Right forelimb (tissue), 1 donor: ENCODE measurements at regions not wholly inside any gene's neighbourhood (a gene's known extent, or its start where the extent isn't known, plus 50 kb on each side); places are given as distances from the start of the nearest gene placed in this dataset.
A peak's percentile ranks its signal among the peaks of the same experiment; 100 is the strongest.

Source experiments
- DNase-seq: peaks from one replicate; pipeline ENCODE4 v3.0.0-alpha.2; 2018

DNA sequence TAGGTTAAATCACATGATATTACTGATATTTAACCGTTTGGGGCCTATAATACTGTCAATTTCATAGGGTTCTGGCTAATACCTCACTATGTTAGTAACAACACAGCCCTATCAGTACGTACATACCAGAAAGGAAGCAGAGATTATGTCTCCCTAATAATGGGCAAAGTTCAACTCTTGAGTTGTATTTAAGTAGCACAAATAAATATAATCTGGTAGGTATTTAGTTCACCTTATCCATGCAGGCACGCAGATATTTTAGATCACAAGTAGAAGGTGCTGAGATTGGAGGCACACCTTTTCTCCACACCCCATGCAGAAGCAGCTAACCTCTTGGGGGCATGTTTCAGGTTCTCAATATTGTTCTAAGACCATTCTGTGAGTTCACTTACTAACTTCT is 118.9 kb downstream of the IRS1 start:
- DNase-seq: no peak

DNA sequence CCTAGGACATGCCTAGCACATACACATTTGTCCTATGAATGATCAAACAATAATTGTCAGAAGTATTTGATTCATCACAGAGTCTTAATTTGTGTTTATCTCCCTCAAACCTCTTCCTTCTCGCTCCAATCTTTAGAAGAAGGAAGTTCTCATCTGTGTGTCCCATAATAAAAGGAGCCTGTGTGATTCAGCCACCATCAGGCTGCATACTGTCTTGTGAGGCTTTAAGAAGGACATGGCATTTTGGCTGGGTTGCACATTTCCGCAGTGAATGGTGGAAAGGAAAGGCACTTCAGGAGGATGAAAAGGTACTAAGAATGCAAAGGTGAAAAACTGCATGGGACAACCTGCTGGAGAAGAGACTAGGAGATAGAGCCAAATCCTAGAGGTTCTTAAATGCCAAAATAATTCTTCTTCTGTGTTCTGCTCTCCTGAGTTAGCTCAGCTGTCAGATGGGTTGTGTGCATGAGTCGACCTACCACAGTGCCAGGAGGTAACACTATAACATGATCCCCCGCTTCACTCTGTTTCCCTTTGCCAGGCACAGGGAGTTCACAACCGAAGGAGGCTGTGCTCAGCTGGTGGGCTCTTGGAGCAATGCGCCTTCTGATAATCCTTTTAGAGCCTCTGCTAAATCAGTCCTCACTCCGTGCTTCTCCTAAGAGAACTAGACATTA is 120.1 kb downstream of the IRS1 start:
- DNase-seq: no peak

DNA sequence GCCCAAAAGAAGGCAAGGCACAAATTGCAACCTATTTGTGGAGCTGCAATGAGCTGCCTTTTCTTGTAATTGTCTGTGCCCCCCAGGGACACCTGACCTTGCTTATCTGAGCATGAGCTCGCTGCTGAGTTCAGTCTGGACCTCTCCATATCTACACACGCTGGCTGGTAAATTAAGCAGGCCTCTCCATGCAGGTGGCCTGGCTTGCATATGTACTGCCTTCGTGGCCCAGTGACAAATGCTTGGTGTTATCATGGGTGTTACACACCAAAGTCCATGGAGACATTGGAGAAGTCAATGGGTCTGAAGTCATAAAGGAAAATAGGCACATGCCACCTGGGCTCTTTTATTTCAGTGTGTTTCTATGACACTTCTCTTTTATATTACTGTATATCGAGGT is 121.2 kb downstream of the IRS1 start:
- no peak for DNase-seq

DNA sequence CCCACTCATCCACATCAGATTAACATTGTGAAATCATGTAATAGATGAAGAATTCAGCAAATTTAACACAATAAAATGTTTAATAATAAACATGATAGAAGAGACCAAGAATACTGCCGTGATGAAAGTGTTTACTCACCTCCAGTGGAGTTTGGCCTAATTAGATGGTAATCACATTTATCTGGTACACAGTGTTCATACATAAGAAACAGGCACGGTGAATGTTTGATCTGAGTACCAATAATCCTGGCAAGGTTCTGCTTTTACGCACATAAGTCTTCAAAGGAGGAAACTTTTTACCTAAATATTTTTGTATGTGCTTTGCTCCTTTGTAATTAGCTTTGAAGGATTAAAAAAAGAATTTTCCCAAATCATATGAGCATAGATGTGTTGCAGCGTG is 122.5 kb downstream of the IRS1 start:
- no peak for DNase-seq

DNA sequence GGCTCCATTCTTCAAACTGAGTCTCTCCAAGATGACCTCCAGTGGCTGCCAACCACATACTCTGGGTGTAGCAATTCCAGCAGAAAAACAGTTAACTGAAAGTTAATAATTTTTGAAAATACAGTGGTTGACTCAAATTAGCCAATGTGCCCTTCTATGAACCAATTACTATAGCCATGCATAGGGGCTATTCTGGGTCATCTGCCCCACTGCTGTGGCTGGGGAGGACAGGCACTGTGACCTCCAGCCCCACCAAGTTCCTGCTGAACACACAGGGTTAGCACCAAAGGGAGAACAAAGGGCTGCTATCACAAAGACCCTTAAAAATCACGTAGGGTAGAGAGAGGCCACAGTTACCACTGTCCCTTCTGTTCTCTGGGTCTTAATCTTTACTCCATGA is 123.0 kb downstream of the IRS1 start:
- DNase-seq: no peak

DNA sequence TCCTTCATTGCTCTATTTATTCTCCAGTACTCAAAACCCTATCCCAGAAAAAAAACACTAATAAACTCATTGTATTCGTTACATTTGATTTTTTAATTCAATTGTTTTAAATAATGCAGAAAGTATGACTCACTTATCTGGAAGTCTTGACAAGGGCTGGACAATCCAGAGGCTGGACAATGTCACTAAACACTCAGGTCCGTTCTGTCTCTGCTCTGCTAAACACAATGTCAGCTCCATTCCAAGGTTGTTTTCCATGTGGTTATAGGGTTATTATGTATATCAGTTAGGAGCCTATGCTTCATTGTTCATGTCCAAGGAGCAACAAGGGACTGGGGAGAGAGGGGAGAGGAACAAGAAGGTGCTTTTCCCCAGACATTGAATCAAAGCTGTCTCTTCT is 125.5 kb downstream of the IRS1 start:
- DNase-seq: no peak

DNA sequence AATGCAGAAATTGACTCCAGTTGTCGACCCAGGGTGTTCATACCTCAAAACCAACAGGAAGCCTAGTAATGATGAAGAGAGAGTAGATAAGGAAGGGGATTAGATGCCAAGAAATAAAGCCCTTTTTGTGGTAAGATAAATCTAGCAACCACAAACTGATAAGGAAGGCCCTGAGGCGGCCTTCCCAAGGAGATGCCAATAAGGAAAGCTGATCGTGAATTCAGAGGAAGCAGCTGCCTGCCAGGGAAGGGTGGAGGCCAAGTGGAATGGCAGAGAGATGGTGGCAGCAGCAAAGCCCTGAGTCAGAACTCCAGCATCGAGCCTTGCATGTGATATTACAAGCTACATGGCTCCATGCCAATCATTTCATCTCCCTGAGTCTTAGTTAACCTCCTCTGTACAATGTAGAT is 126.3 kb downstream of the IRS1 start:
- no peak for DNase-seq

DNA sequence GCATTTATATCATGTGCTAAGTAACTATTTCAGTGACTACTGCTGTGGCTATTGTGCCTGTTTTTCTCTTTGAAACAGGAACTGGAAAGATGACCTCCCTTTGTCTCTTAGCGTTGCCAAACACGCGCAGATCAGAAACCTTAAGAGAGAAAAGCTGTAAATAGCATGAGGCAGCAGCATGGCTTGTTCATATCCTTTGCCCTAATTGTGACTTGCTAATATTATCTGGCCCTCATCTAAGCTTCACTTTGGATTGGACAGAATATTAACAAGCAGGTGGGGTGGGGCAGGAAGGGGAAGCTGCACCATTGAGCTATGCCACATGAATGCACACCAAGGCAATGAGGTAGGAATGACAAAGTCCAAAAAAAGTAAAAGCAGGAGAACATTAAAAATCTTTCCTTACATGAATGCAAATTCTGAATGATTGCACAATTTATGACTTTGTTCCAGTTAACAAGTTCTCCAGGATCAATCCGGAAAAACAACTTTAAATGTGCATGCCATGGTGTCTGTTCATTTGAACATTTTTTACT is 128.4 kb downstream of the IRS1 start:
- DNase-seq: no peak

DNA sequence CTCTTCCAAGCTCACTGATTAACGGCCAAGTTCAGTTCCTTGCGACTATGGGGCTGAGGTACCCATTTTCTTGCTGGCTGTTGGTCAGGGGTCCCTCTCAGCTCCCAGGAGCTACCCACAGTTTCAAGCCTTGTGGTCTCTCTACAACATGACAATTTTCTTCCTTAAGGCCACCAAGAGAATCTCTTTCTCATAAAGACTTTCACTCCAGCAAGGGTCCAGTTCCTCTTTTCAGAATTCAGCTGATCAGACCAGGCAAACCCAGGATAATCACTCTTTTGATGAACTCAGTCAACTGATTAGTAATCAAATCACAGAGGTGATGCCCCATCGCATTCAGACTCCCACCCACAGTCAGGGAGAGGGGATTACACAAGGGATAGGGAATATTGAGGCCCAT is 129.7 kb downstream of the IRS1 start:
- DNase-seq: no peak

DNA sequence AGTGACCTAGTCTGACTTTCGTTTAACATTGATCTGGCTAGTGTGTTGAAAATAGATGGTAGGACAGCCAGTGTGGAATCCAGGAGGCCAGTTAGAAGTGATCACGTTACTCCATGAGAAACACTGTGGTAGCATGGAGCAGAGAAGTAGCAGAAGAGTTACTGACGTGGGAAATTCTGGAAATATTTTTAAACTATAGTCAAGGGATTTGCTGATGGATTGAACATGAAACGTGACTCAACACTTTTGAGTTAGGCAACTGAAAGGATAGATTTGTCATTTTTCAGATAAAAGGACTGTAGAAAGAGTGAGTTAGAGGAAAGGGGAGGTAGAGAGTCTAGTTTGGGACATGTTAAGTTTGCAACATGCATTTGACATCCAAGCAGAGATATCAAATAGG is 130.4 kb downstream of the IRS1 start:
- no peak for DNase-seq

DNA sequence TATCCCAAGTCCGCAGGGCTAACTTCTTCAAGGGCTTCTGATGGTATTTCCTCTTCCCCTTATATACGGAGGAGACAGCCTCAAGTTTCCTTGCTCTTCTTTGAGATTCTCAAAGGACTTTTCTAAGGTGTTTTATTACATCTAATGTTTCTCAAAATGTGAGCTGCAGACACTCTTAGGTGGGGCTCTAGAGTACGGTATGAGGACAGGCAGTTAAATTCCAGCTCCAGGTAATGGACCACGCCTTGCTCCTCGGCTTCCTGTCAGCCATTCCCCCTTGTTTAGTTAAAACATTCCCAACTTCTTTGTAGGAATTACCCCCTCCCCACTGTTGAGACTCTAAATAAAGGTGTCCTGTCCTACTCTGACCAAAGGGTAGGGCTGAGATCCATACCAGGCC is 131.9 kb downstream of the IRS1 start:
- no peak for DNase-seq

DNA sequence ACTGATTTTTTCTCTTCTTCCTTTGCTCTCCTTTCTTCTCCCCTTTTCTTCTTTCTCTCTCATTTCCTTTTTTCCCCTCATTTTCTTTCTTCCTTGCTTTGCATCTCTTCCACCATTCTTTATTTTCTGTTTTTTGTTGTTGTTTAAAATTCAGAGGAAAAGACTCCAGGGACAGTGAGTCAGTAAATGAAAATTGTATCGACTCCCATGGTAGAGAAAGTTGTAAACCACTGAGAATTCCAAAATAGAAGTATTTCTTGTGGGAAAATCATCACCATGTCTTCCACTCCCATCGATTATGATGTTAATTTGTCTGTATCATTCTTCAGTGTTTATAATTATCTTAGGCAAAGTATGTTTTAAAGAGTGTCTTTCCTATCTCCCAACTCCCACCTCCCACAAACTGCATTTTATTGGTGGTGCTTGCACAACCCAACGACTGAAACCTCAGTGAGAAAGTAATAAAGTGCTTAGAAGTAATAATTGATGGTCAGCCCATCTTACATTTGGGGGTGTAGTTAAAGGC is 134.3 kb downstream of the IRS1 start:
- DNase-seq: no peak

DNA sequence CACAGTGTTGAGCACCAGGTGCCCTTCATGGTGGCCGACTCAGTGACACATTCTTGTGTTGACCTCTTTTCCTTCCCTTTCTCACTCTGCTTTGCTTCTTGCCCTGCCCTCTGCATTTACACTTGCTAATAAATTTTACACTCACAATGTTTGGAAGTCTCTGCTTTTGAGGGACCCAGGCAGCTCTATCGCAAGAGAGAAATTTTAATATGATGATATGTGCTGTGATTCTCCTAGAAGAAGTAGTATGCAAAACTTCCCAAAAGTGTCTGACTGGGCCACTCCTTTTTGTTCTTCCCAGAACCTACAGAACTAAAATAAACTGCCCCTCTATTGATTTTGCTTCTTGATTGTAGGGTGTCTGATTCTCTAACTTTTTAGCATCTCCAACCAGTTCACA is 135.0 kb downstream of the IRS1 start:
- no peak for DNase-seq

DNA sequence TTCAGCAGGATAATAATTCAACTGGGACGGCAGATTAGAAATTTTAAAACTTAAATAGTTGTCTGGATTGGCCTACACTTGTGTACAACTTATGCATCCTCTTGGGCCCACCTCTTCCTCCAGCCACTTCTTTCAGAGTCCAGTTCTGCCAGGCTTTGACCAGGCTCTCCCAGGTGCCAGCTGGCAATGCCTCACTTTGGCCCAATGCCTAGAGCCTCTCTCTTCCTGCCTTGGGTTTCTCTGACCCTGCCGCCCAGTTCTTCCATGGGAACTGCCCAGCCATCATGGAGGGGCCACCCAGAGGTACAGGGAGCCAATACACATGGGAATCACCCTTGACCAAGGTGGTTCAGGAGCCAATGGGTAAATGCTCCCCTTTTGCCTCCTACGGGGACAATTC is 135.5 kb downstream of the IRS1 start:
- DNase-seq: no peak

DNA sequence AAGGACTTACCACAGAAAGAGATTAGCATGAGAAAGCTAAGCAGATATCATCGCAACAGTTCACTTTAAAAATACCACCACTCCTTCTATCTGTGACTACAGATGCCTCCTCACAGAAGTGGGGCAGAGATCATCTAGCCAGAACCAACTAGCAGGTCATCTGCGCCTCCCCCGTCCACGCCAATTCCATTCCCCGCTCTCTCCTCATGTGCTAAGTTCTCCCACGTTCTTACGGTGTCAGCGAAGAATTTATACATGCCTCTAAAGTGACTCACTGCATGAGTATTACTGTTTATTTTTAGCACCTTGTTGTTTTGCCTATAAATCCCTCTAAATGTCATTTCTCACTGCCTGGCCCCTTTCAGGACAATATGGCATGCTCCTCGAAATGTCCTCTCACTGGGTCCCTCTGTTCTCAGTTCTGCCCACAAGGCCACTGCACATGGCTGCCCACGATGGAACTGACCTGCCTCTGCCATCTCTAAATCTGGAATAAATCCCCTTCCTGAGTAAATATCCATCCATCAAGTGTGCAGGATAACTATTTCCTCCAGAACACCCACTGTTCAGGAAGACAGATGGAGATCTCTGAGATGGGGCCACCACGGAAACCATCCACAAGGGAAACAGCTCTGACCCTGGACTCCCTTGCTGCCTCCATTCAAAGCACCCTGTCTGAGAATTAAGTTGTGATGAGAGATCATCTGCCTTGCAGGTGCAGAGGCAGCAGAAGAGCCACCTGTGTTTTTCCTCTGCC is 137.7 kb downstream of the IRS1 start:
- DNase-seq: no peak

DNA sequence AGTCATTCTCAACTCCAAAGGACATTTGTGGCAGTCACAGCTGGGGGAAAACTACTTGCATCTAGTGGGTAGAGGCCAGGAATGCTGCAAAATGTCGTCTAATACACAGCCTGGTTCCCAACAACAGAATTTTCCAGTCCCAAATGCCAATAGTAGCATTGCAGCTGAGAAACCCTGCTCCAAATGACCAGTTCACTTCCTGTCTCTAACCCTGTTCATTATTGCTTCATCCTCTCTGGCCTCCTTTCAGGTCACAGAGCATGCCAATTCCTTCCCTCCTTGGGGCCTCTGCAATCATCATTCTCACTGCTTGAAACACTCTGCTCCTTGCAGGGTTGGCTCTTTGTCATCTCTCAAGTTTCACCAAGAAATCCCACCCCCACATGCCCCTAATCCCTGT is 139.1 kb downstream of the IRS1 start:
- peak; percentile 69 for DNase-seq

DNA sequence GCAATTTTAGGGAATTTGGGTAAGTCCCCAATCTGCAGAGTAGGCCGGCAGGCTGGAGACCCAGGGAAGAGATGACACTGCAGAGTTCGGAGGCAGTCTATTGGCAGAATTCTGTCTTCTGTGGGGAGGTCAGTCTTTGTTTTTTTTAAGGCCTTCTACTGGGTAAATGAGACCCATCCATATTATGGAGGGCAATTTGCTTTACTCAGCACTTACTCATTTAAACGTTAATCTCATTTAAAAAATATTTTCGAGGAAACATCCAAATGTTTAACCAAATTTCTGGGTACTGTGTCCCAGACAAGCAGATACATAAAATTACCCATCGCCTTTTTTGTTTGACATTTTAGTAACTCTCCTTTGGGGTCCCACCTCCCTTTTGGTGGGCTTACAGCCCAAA is 139.5 kb downstream of the IRS1 start:
- DNase-seq: no peak

DNA sequence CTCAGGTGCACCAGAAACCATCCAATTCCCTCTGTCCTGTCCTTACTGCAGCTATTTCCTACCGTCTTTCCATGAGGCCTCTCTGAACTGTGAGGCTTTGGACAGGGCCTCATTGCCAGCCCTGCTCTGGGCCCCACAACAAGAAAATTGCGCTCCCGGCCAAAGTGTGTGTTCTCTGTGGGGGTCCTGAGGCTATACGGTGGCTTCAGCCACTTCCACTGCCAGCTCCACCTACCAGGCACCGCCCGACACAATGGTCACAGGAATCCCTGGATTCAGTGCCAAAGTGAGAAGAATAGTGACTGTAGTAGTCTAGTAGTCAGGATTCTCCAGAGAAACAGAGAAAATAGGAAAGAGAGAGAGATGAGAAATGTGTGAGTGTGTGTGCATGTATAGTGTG is 140.2 kb downstream of the IRS1 start:
- no peak for DNase-seq

DNA sequence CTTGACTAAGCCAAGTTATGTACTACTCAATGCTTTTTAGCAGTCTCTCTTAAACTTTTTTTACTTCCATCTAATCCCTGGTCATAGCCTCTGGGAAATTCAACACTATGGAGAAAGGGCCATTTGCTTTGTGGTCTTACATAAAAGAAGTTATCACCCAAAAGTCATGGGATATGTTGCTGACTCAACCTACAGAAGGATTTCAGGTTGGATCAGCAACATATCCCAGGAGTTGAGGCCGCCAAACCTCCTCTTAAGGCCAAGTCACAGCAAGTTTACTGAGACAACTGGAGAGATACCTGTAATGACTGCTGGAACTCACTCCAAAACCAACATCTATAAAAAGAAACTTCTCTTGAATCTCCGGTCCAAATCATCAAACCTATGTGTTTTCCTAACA is 141.1 kb downstream of the IRS1 start:
- DNase-seq: no peak

DNA sequence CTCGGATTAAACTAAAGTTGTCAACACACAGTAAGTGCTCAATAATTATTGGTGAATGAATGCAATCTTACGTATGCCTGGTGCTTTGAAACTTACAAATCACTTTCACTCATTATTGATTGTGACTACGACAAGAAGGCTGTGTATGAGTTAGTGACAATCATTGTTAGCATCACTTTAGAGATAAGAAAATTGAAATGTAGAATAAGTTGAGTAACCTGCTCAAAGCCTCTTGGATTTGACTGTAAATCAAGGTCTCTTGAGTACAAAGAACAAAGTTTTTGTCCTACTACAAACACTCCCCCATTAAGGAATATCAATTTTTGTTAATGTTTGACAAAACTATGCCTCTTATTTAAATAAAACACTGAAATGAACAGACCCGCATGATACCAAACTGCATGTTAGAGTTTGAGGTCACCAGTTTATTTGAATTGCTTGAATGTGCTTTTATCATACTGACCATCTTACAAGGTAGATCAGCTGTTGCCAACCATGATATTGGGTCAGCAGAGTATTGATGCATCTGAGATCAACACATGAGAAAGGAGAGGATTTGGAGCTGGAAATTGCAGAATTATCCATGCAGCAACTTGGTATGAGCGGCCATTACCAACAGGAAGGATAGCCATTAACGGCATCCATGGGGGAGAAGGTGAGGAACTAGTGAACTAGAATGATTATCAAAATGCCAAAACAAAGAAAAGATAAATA is 142.1 kb downstream of the IRS1 start:
- DNase-seq: no peak

DNA sequence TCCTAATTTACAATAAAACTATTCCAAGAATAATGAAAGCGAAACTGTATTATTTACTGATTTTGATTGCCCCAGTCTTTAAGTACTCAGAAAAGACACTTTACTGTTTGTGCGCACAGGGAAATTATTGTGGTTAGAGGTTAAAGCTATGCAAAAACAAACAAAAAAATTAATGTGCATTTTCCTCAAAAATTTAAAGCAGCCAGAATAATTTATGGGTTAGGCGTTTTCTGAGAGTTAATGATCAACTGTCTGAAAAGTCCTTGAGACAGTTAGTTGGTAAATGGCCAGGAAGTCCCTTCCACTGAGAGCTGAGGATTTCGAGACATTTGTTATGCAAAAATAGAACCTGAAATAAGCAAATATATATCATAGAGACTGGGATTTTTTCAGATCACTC is 143.3 kb downstream of the IRS1 start:
- no peak for DNase-seq

DNA sequence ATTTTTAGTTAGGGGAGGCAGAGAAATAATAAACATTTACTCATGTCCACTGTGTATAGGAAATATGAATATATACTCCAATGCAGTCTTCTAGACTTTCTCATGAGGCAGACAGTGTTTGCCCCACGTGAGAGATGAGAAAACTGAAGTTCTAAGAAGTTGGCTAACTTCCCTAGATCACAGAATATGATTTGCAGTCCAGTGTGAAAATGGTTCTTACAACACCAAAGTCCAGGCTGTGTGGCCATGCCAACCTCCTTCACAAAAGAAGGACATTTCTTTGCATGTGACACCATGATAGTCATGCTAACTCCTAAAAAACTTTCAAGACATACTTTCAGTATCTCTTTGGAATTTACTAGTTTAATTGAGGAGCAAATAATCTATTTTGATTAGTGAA is 143.7 kb downstream of the IRS1 start:
- DNase-seq: no peak

DNA sequence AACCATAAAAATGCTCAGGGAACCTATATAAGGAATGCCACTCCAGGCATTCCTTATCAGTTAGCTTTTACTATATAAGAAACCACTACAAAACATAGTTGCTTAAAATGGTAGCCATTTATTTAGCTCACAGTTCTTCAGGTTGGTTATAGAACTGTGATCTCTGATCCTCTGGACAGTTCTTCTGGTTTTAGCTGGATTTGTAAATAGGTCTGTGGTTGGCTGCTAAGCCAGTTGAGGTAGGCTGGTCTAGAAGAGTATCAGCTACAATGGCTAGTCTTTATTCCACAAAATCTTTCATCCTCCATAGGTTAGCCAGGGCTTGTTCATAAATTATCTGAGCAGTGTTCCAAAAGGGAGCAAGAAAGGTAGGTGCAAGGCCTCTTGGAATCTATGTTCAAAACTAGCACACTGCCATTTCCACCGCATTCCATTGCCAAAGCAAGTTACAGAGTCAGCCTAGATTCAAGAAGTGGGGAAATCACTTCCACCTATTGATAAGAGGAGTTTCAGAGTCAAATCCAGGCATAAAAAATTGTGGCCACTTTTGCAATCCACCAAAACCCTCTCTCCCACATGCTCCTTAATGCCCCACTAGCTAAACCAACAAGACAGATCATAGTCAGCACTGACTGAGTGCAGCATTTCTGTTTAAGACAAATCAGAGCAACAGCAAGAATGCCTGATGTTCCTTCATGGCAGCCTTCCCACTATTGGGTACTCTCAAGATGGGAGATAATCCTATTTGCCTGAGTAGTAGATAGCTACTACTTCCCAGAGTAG is 146.4 kb downstream of the IRS1 start:
- no peak for DNase-seq
